COLO668 (cell line): ENCODE measurements at regions not wholly inside any gene's neighbourhood (a gene's known extent, or its start where the extent isn't known, plus 50 kb on each side); places are given as distances from the start of the nearest gene placed in this dataset.
A peak's percentile ranks its signal among the peaks of the same experiment; 100 is the strongest.

ENCODE experiments used
- DNase-seq: peaks from one replicate; lab custom pipeline; 2025; ENCODE audit not compliant: unreplicated experiment; lab: John Stamatoyannopoulos, UW

- DNase-seq: no peak
Observed at GRCh38 chr14:87547536-87547935, 445.4 kb downstream of the GALC start.

DNA sequence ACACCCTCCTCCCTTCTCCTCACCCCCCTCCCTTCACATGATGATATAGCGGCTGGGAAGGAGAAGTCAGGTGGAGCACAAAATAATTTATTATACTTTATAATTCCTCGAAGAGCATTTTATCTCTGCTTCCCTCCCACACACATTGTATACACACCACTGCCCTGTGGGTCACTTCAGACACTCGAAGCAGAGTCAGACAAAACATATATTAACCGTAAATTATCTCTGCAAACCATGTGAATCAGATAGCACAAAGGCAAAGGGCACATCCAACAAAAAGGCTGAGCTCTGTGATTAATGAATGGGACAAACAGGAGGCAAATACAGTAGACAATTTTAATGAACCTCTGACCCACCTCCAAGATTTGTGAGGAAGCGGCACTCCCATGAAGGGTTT, 450.7 kb downstream of the GALC start:
- DNase-seq: no peak

GRCh38 chr14:87540339-87540738, 452.6 kb downstream of the GALC start:
- DNase-seq: no peak

DNA sequence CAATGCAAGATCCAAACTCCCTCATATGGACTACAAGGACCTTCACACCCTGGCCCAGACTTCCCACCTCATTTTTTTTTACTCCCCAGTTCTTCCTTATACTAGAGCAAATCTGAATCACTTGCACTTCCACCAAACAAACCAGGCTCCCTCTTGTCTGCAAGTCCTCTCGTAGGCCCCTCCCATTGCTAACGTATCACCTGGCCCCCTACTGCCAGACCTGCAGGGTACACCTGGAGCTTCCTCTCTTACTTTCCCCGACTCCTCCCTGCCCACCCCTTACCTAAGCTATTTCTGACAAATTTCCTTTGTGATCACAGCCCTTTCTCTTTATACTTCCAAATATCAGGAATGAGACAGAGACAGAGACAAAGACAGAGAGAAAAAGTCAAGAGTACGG, 463.9 kb downstream of the GALC start:
- no peak for DNase-seq

- DNase-seq: no peak
Observed at GRCh38 chr14:87526731-87527130, 466.3 kb downstream of the GALC start.

- DNase-seq: no peak
Observed at GRCh38 chr14:87524011-87524410, 469.0 kb downstream of the GALC start.

DNA sequence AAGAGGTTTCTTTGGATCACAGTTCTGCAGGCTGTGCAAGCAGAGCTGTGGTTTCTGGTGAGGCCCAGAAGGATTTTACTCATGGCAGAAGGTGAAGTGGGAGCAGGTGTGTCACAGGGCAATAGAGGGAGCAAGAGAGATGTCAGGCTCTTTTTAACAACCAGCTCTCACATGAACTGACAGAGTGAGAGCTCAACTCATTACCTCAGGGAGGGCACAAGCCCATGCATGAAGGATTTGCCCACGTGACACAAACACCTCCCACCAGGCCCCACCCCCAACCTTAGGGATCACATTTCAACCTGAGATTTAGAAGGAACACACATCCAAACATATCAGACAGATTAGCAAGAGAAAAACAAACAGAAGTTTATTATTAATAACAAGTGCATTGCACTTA, 470.4 kb downstream of the GALC start:
- DNase-seq: peak; percentile 39

DNA sequence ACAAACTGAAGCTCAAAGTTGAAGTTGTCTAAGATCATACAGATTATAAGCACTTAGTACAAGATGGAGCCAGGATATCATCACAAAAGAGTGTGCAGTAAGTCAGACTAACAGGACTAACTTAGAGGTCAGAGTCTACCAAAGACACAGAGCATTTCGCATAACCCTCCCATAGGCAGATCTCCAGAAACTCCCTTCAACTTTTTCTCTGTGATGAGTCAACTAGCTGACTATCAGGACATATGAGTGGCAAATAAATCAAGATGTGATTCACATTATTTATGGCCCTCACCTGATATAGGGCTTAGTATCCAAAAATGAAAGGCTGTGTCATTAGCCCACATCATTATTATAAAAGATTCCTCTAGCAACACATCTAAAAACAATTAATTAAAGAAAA, 484.6 kb downstream of the GALC start:
- no peak for DNase-seq

- DNase-seq: no peak
Observed at GRCh38 chr14:87503711-87504110, 489.3 kb downstream of the GALC start.

DNA sequence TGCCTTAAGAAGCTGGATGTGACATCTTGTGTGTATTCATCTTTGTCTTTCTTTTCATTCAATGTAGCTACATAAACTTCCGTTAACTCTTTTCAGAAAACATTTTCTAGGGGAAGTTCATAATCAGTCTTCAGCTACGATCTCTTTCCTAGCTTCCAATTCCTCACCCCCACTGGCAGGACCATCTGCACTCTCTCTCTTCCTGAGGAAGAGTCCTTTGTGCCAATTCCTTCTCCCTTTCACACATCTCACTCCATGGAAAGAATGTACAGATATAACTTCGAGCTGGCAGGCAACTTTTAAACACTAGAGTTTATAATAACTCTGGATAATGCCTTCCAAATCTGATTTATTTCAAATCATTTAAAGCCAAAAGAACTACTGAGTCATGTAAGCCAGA, 495.7 kb downstream of the GALC start:
- no peak for DNase-seq

GRCh38 chr14:87494010-87494409, 499.0 kb downstream of the GALC start:
- no peak for DNase-seq

GRCh38 chr14:87492561-87492960, 500.4 kb downstream of the GALC start:
- DNase-seq: no peak

DNA sequence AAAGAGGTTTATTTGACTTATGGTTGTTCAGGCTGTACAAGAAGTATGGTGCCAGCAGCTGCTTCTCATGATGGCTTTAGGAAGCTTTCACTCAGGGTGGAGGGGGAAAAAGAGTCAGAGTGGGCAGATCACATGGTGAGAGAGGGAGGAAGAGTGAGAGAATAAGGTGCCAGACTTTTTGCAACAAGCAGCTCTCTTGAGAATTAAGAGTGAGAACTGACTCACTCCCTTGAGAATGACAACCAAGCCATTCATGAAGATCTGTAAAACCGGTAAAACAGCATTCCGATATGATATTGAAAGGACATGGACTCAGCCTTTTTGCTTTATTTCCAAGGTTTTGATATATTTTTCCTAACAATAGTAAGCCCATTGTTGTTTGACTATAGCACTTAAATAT, 501.2 kb downstream of the GALC start:
- DNase-seq: no peak

DNA sequence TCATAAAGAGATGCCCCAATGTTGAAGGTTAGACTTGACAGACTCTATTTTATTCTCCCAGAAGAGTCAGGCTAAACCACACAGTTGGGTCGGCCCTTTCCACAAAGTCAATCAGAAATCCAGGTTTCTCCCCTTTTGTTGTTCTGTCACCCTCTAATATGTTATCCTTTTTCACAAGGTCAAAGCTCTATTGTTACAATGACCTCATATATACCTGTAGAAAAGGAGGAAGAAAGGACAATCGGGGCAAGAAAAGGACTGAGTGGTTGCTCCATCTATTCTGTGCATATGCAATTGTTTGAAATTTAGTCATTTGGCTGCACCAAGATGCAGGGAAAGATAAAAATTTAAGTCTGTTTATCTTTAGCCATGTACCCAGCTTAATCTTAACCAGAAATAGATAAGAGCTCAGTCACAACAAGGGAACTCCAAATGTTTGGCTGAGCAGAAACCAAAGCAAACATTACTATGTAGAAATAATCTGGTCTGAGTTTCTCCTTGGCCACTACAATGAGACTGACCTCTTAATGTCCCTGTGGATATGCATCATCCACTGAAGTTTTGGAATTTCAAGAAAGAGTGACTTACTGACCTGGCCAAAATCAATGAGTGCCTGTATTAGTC, 503.7 kb downstream of the GALC start:
- no peak for DNase-seq

DNA sequence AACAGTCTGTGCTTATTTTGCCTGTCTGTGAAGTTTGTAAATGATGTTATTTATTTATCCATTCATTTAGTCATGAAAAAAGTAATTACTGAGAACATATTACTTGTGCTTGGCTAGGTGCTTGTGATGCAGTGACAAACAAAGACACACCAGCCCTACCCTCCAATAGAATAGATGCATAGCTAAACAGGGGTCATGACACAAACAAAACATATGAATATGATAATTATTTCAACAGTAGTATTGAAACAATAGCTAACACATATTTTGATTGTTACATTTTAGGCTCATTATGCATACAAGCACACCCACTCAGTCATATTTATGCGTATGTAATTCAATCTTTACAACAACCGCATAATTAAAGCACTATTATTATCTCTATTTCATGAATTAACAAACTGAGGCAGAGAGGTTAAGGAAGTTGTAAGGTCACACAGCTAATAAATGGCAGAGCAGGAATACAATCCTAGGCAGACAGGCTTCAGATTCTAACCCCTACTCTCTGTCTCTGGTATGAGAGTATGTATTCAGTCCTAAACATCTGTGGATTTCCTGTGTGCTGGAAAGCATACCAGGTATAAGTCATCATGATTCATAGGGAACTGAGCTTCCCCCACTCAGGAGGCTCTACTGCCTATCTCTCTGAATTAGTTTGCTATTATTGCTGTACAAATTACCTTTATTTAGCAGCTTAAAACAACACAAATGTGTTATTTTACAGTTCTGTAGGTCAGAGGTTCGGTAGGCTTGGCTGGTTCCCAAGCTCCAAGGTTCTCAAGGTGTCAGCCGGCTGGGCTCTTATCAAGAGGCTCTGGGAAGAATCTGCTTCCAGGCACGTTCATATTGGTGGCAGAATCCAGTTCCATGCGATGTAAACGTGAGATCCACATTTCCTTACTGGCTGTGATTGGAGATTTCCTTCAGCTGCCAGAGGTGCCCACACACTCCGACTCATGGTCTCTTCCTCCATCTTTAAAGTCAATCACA, 509.4 kb downstream of the GALC start:
- DNase-seq: no peak

- DNase-seq: no peak
Observed at GRCh38 chr14:87468531-87468930, 524.5 kb downstream of the GALC start.

DNA sequence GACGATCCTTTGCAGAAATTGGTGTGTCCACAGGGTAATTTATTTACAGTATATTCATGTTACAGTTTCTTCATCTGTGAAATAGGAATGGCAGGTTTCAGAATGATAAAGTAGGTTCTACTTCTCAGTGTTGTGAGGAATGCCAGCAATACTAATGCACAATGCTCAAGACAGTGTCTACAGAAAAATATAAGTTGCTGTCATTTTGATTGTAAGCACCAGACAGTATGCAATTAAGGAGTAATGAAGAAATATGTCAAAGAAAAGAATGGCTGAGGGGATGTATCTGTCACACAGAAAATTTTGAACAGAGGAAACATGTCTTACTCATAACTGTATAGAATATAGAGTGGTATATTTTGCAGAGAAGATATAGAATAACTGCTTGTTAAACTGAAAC, 525.4 kb downstream of the GALC start:
- no peak for DNase-seq

DNA sequence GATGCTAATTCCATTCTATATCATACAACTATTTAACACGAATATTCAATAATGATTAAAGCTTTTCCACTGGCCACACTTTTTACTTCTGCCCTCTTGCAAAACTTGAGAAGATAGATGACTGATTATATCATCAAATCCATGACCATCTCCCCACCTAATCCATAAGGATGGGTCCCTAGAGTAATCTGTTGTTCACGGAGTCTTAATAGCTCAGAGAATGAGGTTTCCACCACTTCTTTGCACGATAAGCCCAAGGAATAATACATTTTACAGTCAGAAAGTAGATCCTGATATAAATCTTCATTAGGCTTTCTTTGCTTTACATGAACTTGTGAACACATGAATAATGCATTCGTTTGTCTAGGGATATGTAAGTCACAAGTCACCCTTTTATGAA, 527.2 kb downstream of the GALC start:
- DNase-seq: no peak

- DNase-seq: no peak
Observed at GRCh38 chr14:87461704-87462103, 531.3 kb downstream of the GALC start.

DNA sequence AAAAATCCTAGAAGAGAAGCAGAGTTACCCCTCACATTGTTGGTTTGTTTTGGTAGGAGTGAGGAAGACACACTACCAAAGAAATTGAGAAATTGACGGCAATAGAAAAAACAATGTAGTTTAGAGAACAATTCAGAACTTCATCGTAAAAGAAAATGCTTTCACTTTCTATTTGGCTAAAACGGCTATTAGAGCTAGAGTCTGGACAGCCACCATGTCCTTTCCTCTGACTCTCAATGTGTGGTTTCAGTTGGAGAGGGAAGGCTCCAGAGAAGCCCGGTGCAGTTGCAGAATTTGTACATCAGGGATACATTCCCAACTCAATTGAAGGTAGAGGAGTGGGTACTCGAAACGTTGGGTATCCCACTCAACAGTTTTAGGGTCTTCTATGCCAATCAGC, 535.3 kb downstream of the GALC start:
- no peak for DNase-seq

DNA sequence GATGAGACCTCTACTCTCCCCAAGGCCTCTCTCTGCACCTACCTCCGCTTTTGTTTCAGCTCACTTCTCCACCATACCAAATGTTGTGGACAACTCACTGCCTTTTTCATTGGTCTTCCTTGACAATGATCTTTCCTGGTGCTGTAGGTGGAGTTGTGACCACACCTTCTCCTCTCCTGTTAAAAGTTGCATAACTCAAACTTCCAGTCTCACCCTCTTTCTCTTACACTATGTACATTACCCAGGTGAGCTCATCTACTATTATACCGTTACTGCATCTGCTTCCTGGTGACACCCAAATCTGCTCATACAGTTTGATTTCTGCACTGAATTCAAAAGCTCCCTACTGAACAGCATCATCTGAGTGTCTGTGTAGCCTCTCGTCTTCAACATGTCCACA, 542.8 kb downstream of the GALC start:
- DNase-seq: no peak

DNA sequence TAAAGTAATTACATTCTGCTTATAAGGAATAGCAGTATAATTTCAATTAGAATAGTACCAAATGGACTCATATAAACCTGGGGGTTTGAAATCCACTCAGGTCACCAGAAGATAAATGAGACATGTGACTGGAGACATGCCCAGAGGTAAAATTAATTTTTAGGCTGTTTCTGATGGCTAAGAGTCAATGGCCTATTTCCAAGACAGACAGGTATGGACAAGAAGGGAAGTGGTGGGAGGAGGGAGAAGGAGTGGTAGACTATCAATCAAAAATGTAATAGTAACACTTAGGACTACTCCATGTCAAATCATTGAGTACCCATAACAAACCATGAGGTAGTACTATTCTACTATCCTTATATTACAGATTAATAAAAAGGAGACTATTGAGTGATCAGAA, 544.0 kb downstream of the GALC start:
- DNase-seq: no peak

GRCh38 chr14:87443787-87444186, 549.2 kb downstream of the GALC start:
- DNase-seq: no peak
